Upper lobe of left lung (tissue), 4 donors: ENCODE measurements at regions not wholly inside any gene's neighbourhood (a gene's known extent, or its start where the extent isn't known, plus 50 kb on each side); places are given as distances from the start of the nearest gene placed in this dataset.

ENCODE experiments used
- CTCF ChIP-seq, 6 experiments: fragments of 450-650 bp in 4 of 6; fragments of 200-600 bp in 2 of 6; sonication (generic) in 2 of 6; IDR thresholded peaks; one replicate each; pipeline ENCODE4 v1.5.1; 2016 to 2019; ENCODE audit warnings: antibody characterized with exemption in 6 of 6
- EP300 ChIP-seq, 4 donors: sonication (generic); formaldehyde crosslinking; IDR thresholded peaks; one replicate each; pipeline ENCODE4 v1.5.1; 2017; ENCODE audit warnings: antibody characterized with exemption in 4 of 4, control low read depth in 2 of 4
- POLR2A ChIP-seq, 4 donors: fragments of 450-650 bp; IDR thresholded peaks; one replicate each; pipeline ENCODE4 v1.5.1; 2016 to 2017; ENCODE audit warnings: antibody characterized with exemption in 4 of 4, mild to moderate bottlenecking in 2 of 4
- POLR2AphosphoS5 ChIP-seq, 2 donors: sonication (generic); formaldehyde crosslinking; IDR thresholded peaks; one replicate each; pipeline ENCODE4 v1.5.1; 2017; ENCODE audit warnings: antibody characterized with exemption in 2 of 2

- TF ChIP-seq CTCF (IDR thresholded peaks at IDR 0.05) (no peak), POLR2A (IDR thresholded peaks at IDR 0.05) (no peak), EP300 (IDR thresholded peaks at IDR 0.05) (no peak), POLR2AphosphoS5 (IDR thresholded peaks at IDR 0.05) (no peak)
These were observed 435.7 kb upstream of the FMR1 start for GRCh38 chrX:147476008-147476407.
